SJCRH30 (cell line): ENCODE measurements at regions not wholly inside any gene's neighbourhood (a gene's known extent, or its start where the extent isn't known, plus 50 kb on each side); places are given as distances from the start of the nearest gene placed in this dataset.

ENCODE experiments used
- DNase-seq, 2 experiments: peaks; one replicate each; pipeline ENCODE4 v3.0.0-alpha.2; 2015 to 2020
- H3K27ac ChIP-seq: fragments of 250-450 bp; sonication (Bioruptor Pico); 2 replicates; pipeline ENCODE4 v1.5.1; 2020; ENCODE audit warnings: mild to moderate bottlenecking, moderate library complexity
- H3K27me3 ChIP-seq: fragments of 250-450 bp; sonication (Bioruptor Pico); 2 replicates; pipeline ENCODE4 v1.5.1; 2020; ENCODE audit warnings: mild to moderate bottlenecking, moderate library complexity
- H3K36me3 ChIP-seq: fragments of 250-450 bp; sonication (Bioruptor Pico); 2 replicates; pipeline ENCODE4 v1.5.1; 2020; ENCODE audit warnings: mild to moderate bottlenecking, moderate library complexity
- H3K4me1 ChIP-seq: fragments of 250-450 bp; sonication (Bioruptor Pico); 2 replicates; pipeline ENCODE4 v1.5.1; 2020; ENCODE audit warnings: mild to moderate bottlenecking, moderate library complexity
- H3K4me3 ChIP-seq: fragments of 250-450 bp; sonication (Bioruptor Pico); 2 replicates; pipeline ENCODE4 v1.5.1; 2020; ENCODE audit warnings: mild to moderate bottlenecking, moderate library complexity
- H3K9me3 ChIP-seq: fragments of 250-450 bp; sonication (Bioruptor Pico); replicated peaks from 2 replicates; pipeline ENCODE4 v1.5.1; 2020; ENCODE audit warnings: mild to moderate bottlenecking, moderate library complexity

- DNase-seq, result no peak
- H3K4me3 ChIP-seq, result no peak overlapping the region
- H3K9me3 ChIP-seq, result no peaks in the 10 kb centered on the region
- H3K27me3 ChIP-seq, result no peaks in the 10 kb centered on the region
- H3K4me1 ChIP-seq, result no peaks in the 10 kb centered on the region
- H3K27ac ChIP-seq, result no peak overlapping the region
- no peaks in the 10 kb centered on the region for H3K36me3 ChIP-seq
These were observed 582.3 kb downstream of the CAAP1 start for GRCh38 chr9:26310294-26310693.

GRCh38 chr9:26308328-26308727 is 584.3 kb downstream of the CAAP1 start:
- no peak for DNase-seq
- Histone ChIP-seq H3K27me3 (no peaks in the 10 kb centered on the region), H3K27ac (no peak overlapping the region), H3K36me3 (no peaks in the 10 kb centered on the region), H3K4me3 (no peak overlapping the region), H3K4me1 (no peaks in the 10 kb centered on the region), H3K9me3 (no peaks in the 10 kb centered on the region)

GRCh38 chr9:26301659-26302058 is 590.9 kb downstream of the CAAP1 start:
- no peaks in the 10 kb centered on the region for H3K9me3 ChIP-seq
- H3K4me1 ChIP-seq, result no peaks in the 10 kb centered on the region
- no peaks in the 10 kb centered on the region for H3K27me3 ChIP-seq
- DNase-seq, result no peak
- H3K36me3 ChIP-seq, result no peaks in the 10 kb centered on the region
- no peak overlapping the region for H3K27ac ChIP-seq
- no peak overlapping the region for H3K4me3 ChIP-seq

GRCh38 chr9:26301046-26301445 is 591.6 kb downstream of the CAAP1 start:
- Histone ChIP-seq H3K27me3 (no peaks in the 10 kb centered on the region), H3K36me3 (no peaks in the 10 kb centered on the region), H3K9me3 (no peaks in the 10 kb centered on the region), H3K27ac (no peak overlapping the region), H3K4me3 (no peak overlapping the region), H3K4me1 (no peaks in the 10 kb centered on the region)
- DNase-seq, result no peak

- Histone ChIP-seq H3K27ac (no peak overlapping the region), H3K9me3 (no peaks in the 10 kb centered on the region), H3K27me3 (no peaks in the 10 kb centered on the region), H3K4me3 (no peak overlapping the region), H3K4me1 (no peaks in the 10 kb centered on the region), H3K36me3 (no peaks in the 10 kb centered on the region)
- no peak for DNase-seq
These were observed 595.6 kb downstream of the CAAP1 start for GRCh38 chr9:26296910-26297572.

- Histone ChIP-seq H3K9me3 (no peaks in the 10 kb centered on the region), H3K27me3 (no peaks in the 10 kb centered on the region), H3K36me3 (no peaks in the 10 kb centered on the region), H3K4me3 (no peak overlapping the region), H3K4me1 (no peaks in the 10 kb centered on the region), H3K27ac (no peak overlapping the region)
- DNase-seq, result peak; percentile 4 to 9
These were observed 599.7 kb downstream of the CAAP1 start for GRCh38 chr9:26292943-26293342.

GRCh38 chr9:26271495-26272122 is 593.4 kb upstream of the TUSC1 start:
- Histone ChIP-seq H3K9me3 (no peaks in the 10 kb centered on the region), H3K4me3 (no peak overlapping the region), H3K36me3 (no peaks in the 10 kb centered on the region), H3K4me1 (no peaks in the 10 kb centered on the region), H3K27ac (no peak overlapping the region), H3K27me3 (no peaks in the 10 kb centered on the region)
- no peak for DNase-seq

- no peak overlapping the region for H3K27ac ChIP-seq
These were observed 588.0 kb upstream of the TUSC1 start for GRCh38 chr9:26266146-26266793.

GRCh38 chr9:26264709-26265601 is 586.7 kb upstream of the TUSC1 start:
- no peak for DNase-seq
- H3K4me1 ChIP-seq, result no peaks in the 10 kb centered on the region; the same call in 1 of the 2 replicates
- H3K4me3 ChIP-seq, result no peak overlapping the region
- no peaks in the 10 kb centered on the region for H3K9me3 ChIP-seq
- H3K27ac ChIP-seq, result no peak overlapping the region
- no peaks in the 10 kb centered on the region for H3K27me3 ChIP-seq
- no peaks in the 10 kb centered on the region for H3K36me3 ChIP-seq

More at GRCh38 chr9:26266146-26266793, 588.0 kb upstream of the TUSC1 start:
- no peak for DNase-seq
- H3K36me3 ChIP-seq, result no peaks in the 10 kb centered on the region
- no peaks in the 10 kb centered on the region for H3K4me1 ChIP-seq
- H3K27me3 ChIP-seq, result no peaks in the 10 kb centered on the region
- H3K4me3 ChIP-seq, result no peak overlapping the region
- H3K9me3 ChIP-seq, result no peaks in the 10 kb centered on the region

- Histone ChIP-seq H3K9me3 (no peaks in the 10 kb centered on the region), H3K4me1 (no peaks in the 10 kb centered on the region; the same call in 1 of the 2 replicates)
These were observed 585.2 kb upstream of the TUSC1 start for GRCh38 chr9:26263478-26263877.

GRCh38 chr9:26262421-26263107 is 584.3 kb upstream of the TUSC1 start:
- Histone ChIP-seq H3K27me3 (no peaks in the 10 kb centered on the region), H3K27ac (no peak overlapping the region), H3K36me3 (no peaks in the 10 kb centered on the region), H3K4me1 (no peaks in the 10 kb centered on the region; the same call in 1 of the 2 replicates), H3K4me3 (no peak overlapping the region), H3K9me3 (no peaks in the 10 kb centered on the region)
- DNase-seq, result no peak

More at GRCh38 chr9:26263478-26263877, 585.2 kb upstream of the TUSC1 start:
- H3K27ac ChIP-seq, result no peak overlapping the region
- DNase-seq, result no peak
- H3K36me3 ChIP-seq, result no peaks in the 10 kb centered on the region
- no peak overlapping the region for H3K4me3 ChIP-seq
- no peaks in the 10 kb centered on the region for H3K27me3 ChIP-seq

- Histone ChIP-seq H3K27me3 (no peaks in the 10 kb centered on the region), H3K36me3 (no peaks in the 10 kb centered on the region), H3K9me3 (no peaks in the 10 kb centered on the region), H3K4me1 (no peaks in the 10 kb centered on the region; the same call in 1 of the 2 replicates), H3K27ac (no peak overlapping the region), H3K4me3 (no peak overlapping the region)
- DNase-seq, result no peak
These were observed 583.5 kb upstream of the TUSC1 start for GRCh38 chr9:26261503-26262330.

- Histone ChIP-seq H3K36me3 (no peaks in the 10 kb centered on the region), H3K9me3 (no peaks in the 10 kb centered on the region), H3K27ac (no peak overlapping the region), H3K4me1 (no peaks in the 10 kb centered on the region; the same call in 1 of the 2 replicates), H3K27me3 (no peaks in the 10 kb centered on the region), H3K4me3 (no peak overlapping the region)
- no peak for DNase-seq
These were observed 582.0 kb upstream of the TUSC1 start for GRCh38 chr9:26260238-26260637.
